A549 (cell line): ENCODE measurements at regions not wholly inside any gene's neighbourhood (a gene's known extent, or its start where the extent isn't known, plus 50 kb on each side); places are given as distances from the start of the nearest gene placed in this dataset.

Experiments
- CTCF ChIP-seq: fragments of >200 bp; sonication (Bioruptor Twin); formaldehyde crosslinking; IDR thresholded peaks from 3 replicates; pipeline ENCODE4 v1.5.1; 2016
- EP300 ChIP-seq, 2 experiments: fragments of >200 bp; sonication (Bioruptor Twin); formaldehyde crosslinking; IDR thresholded peaks; 2 replicates in 1 of 2; 3 replicates in 1 of 2; pipeline ENCODE4 v1.6.1; 2016 to 2017
- JUN ChIP-seq, 2 experiments: fragments of >200 bp; sonication (Bioruptor Twin); formaldehyde crosslinking; IDR thresholded peaks; 2 replicates in 1 of 2; 3 replicates in 1 of 2; pipeline ENCODE4 v1.6.1; 2016 to 2017
- JUNB ChIP-seq: fragments of >200 bp; sonication (Bioruptor Twin); formaldehyde crosslinking; IDR thresholded peaks from 2 replicates; pipeline ENCODE4 v1.6.1; 2016
- MAX ChIP-seq: IDR thresholded peaks from 2 replicates; pipeline ENCODE4 v1.6.1; 2012
- REST ChIP-seq: fragments of 200-600 bp; sonication (generic); IDR thresholded peaks from 2 replicates; pipeline ENCODE4 v1.6.1; 2016; ENCODE audit warnings: antibody characterized with exemption, mild to moderate bottlenecking, moderate library complexity
- RFX5 ChIP-seq: fragments of 450-650 bp; IDR thresholded peaks from 2 replicates; pipeline ENCODE4 v1.7.1; 2014; ENCODE audit warnings: antibody characterized with exemption, mild to moderate bottlenecking, moderate library complexity
- SMC3 ChIP-seq: fragments of >200 bp; sonication (Bioruptor Twin); formaldehyde crosslinking; IDR thresholded peaks from 3 replicates; pipeline ENCODE4 v1.6.1; 2018; ENCODE audit warnings: inconsistent platforms
- USF2 ChIP-seq: fragments of 450-650 bp; IDR thresholded peaks from 2 replicates; pipeline ENCODE4 v1.6.1; 2014; ENCODE audit warnings: antibody characterized with exemption
- ZC3H11A ChIP-seq: fragments of 450-650 bp; IDR thresholded peaks from 2 replicates; pipeline ENCODE4 v1.6.1; 2014; ENCODE audit warnings: antibody characterized with exemption, mild to moderate bottlenecking

- TF ChIP-seq CTCF, result no peak
- TF ChIP-seq EP300 (IDR thresholded peaks at IDR 0.05), result no peak
- no peak for TF ChIP-seq MAX
- TF ChIP-seq REST, result no peak
- no peak for TF ChIP-seq ZC3H11A
- TF ChIP-seq RFX5, result no peak
- no peak for TF ChIP-seq USF2
- TF ChIP-seq SMC3, result no peak
- no peak for TF ChIP-seq JUNB
- TF ChIP-seq JUN (IDR thresholded peaks at IDR 0.05), result no peak
Measured at GRCh38 chr7:152979376-152979775, 219.8 kb downstream of the ACTR3B start.
